Mesenteric fat pad (tissue), 1 donor: ENCODE measurements at regions not wholly inside any gene's neighbourhood (a gene's known extent, or its start where the extent isn't known, plus 50 kb on each side); places are given as distances from the start of the nearest gene placed in this dataset.
"Not testable (repeated sequence)": the region's sequence is repeated elsewhere in the genome, so short reads cannot be mapped to it uniquely, and the experiment has no call there.

ENCODE experiments used
- DNase-seq: peaks from one replicate; pipeline ENCODE4 v3.0.0-alpha.2; 2020; ENCODE audit warnings: low spot score
- donor health status: DM: yes; HTN: yes; CAD: no.

DNA sequence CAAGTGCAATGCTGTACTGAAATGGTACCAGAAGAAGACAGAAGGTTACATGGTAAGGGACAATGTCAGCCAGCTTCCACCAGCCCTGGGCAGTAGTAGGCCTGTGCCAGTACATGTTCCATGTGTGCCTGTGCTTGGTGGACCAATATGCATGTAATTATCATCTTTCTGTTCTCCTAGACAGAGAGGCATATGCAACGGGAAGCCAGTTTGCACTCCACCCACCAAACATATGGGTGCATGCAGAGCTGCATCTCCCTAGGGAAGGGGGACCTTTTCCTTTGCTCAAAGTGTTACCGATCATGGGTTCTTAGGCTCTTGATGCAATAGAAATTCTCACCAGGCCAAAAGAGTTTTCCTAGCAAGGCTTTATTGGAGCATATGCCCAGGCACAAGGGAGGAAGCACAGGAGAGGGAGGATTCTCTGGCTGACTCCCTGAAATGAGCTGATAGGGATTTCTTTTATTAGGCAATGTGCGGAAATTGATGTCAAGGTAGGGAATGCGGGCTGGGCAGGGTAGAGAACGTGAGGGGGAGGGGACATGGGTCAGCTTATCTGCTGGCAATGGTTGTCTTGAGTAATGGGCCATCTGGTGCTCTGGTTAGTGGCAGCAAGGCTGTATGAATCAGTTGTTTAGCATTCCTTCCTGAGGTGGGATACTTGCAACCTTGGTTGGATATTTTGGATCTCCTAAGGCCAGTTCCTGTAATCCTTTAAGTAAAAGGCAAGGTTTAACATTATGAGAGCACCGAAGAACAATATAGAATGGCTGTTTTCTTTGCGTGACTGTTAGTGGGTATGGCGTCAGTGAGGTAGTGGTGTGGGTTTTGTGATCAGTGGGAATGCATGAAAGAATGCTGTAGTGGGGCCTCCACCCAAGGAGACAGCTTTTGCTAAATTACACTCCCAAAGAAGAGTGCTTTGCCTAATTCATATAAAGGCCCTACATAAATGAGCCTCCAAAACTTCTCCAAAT, 102.5 kb downstream of the CDRT15L2 start:
- DNase-seq = not testable (repeated sequence)

DNA sequence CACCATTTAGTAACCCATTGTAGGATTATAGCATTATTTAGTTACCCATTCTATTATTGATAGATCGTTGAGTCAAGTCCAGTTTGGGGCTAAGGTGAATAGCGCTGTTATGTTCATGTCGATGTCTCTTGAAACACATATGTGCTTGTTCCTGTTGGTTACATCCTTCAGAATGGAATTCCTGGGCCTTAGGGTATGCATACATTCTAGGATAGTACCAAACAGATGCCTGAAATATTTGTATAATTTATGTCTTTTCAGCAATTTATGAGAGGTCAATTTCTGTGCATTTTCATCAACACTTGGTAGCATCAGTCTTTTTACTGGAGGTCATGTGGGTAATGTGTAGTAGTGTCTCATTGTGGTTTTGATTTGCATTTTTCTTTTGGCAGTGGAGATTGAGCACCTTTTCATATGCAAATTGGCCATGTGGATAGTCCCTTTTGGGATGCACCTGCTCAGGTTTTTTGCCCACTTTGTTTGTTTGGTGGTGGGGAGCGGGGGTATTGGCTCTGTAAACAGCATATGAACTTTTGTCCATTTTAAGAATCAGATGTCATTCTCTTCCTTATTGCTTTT, 104.2 kb downstream of the CDRT15L2 start:
- not testable (repeated sequence) for DNase-seq

DNA sequence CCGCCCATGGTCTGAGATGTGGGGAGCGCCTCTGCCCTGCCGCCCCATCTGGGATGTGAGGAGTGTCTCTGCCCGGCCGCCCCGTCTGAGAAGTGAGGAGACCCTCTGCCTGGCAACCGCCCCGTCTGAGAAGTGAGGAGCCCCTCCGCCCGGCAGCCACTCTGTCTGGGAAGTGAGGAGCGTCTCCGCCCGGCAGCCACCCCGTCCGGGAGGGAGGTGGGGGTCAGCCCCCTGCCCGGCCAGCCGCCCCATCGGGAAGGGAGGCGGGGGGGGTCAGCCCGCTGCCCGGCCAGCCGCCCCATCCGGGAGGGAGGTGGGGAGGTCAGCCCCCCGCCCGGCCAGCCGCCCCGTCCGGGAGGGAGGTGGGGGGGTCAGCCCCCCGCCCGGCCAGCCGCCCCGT, 105.5 kb downstream of the CDRT15L2 start:
- not testable (repeated sequence) for DNase-seq

- not testable (repeated sequence) for DNase-seq
Measured at GRCh38 chr17:20687584-20687983, 108.1 kb downstream of the CDRT15L2 start.

DNA sequence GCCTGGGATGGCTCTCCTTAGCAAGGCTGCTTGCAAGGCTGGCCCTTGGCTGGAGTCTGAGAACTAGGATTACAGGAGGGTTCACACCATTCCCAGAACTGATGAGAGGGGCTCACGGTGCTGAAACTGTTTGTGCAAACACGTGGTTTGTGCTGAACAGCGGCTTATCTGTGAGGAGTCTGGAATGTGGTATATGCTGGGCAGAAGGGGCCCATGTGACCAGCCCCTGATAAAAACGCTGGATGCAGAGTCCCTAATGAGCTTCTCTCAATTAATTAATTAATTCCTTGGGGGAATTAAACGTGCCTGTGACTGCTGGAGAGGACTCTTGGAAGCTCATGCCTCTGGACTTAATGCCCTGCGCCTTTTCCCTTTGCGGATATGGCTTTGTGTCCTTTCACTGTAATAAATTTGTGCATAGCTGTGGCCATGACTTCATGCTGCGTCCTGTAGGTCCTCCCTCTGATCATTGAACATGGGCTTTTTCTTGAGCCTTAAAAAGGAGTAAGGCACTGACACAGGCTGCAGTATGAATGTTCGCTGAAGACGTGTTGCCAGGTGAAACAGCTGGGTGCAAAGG, 109.7 kb downstream of the CDRT15L2 start:
- not testable (repeated sequence) for DNase-seq

- not testable (repeated sequence) for DNase-seq
Measured at GRCh38 chr17:20692706-20693105, 113.2 kb downstream of the CDRT15L2 start.

DNA sequence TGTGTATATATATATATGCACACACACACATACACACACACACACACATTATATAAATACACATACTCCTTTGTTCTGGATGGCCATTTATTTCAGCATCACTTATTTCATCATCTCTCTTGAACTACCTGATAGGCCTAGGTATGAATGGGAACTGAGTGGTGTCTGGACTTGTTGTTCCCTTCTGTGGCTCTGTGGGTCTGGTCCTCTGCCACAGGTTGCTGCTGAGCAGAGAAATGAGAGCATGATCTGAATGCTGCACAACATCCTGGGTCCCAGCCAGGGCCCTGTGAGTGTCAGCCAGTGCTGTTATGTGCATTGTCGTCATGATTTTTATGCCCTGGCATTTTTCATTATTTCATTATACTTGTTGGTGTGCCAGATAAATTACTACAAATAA, 116.3 kb downstream of the CDRT15L2 start:
- DNase-seq = not testable (repeated sequence)

GRCh38 chr17:20698463-20699206, 119.1 kb downstream of the CDRT15L2 start:
- DNase-seq = not testable (repeated sequence)

GRCh38 chr17:20700528-20700927, 121.0 kb downstream of the CDRT15L2 start:
- DNase-seq = not testable (repeated sequence)

DNA sequence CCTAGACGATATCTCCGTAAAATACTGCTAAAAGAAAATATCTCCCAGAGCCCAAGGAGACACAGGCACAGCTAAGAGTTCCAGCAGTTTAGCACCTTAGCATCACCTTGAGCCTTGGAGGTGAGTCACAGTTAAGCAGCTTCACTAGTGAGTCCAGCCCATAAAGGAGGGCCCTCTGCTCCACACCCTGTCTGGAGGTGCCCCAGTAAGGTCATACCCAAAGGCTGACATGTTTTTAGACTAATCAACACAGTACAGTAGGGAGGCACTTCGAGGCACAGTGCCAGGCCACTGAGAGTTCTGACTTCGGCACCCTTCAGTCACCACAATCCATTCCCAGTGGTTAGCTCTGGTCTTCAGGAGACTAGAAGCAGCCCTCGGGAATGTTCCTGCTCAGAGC, 121.8 kb downstream of the CDRT15L2 start:
- not testable (repeated sequence) for DNase-seq

- no peak for DNase-seq
Measured at GRCh38 chr17:20702692-20703091, 123.2 kb downstream of the CDRT15L2 start.

GRCh38 chr17:20703781-20704180, 124.3 kb downstream of the CDRT15L2 start:
- no peak for DNase-seq

- not testable (repeated sequence) for DNase-seq
Measured at GRCh38 chr17:20705186-20705585, 125.7 kb downstream of the CDRT15L2 start.

- DNase-seq = no peak
Measured at GRCh38 chr17:20706751-20707373, 127.3 kb downstream of the CDRT15L2 start.

DNA sequence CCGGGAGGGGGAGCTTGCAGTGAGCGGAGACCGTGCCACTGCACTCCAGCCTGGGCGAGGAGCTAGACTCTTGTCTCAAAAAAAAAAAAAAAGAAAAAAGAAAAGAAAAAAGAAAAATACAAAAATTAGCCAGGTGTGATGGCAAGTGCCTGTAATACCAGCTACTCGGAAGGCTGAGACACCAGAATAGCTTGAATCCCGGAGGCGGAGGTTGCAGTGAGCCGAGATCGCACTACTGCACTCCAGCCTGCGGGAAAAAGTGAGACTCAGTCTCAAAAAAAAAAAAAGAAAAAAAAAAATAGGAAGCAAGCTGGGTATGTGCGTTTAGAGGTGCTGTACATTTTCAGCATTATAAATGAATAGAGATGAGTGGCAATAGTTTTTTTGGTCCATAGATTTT, 129.3 kb downstream of the CDRT15L2 start:
- not testable (repeated sequence) for DNase-seq

DNA sequence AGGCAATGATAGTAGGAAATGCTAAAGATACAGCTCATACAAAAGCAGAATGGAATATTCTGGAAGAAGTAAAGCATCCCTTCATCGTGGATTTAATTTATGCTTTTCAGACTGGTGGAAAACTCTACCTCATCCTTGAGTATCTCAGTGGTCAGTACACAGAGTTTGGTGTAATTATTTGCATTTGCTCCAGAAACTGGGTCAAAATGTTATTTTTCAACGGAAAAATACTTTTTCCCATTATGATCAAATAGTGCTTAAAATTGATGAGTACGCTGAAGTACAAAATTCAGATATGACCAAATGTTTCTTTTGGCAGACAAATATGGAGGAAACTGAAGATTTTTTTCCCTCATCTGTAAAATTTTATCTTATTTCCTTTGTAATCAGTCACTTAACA, 137.0 kb downstream of the CDRT15L2 start:
- not testable (repeated sequence) for DNase-seq

DNA sequence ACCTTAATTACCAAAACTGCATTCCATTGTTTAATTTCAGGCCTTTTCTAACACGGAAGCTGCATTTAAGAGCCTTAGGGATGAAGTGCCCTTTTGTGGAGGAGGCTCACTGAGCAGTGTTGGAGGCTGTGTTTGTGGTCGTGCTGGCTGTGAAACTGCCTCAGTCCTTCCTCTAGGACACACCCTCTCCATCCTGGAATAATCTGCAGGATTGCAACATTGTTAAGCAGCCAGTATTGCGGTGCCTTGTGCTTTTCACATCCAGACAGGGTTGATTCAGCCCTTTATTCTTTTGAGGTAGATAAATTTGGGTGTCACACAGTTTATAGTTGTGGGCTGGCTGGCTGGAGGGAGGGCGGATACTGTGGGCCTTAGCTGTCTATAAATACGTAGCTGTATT, 141.6 kb downstream of the CDRT15L2 start:
- no peak for DNase-seq

DNA sequence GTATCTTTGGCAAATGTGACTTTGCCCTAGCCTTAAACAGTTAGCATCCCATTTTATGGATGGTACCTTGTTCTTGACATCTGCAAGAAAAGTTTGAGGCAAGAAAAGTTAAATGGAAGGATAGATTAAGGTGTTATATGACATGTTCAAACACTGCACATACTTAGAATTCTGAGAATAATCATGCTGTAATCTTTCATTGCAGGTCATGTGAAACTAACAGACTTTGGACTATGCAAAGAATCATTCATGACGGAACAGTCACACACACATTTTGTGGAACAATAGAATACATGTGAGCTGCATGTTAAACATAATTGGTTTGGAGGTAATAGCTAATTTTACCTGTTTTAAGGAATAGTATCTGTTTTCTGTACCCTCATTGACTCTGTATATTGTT, 144.9 kb downstream of the CDRT15L2 start:
- DNase-seq = not testable (repeated sequence)

GRCh38 chr17:20727201-20727600, 147.7 kb downstream of the CDRT15L2 start:
- DNase-seq = not testable (repeated sequence)

DNA sequence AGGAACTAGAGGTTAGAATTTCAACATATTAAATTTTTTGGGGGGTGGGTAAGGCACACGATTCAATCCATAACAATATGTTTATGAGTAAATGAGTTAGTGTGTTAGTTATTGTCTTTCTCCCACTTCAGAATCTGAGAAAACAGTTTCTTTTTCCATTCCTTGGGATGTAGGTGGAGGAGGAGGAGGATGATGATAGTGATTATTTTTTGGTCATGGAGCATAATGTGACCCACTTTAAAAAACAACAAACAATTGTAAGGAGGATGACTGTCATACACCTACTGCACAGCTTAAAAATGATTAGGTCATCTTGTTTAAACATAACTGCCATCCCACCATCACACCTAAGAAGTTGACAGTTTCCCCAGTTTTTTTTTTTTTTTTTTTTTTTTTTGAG, 148.7 kb downstream of the CDRT15L2 start:
- DNase-seq = no peak

GRCh38 chr17:20731131-20731530, 151.6 kb downstream of the CDRT15L2 start:
- not testable (repeated sequence) for DNase-seq
